ENCODE measurements at regions not wholly inside any gene's neighbourhood (a gene's known extent, or its start where the extent isn't known, plus 50 kb on each side); places are given as distances from the start of the nearest gene placed in this dataset.
"Not testable (repeated sequence)": the region's sequence is repeated elsewhere in the genome, so short reads cannot be mapped to it uniquely, and the experiment has no call there.

GRCh38 chr12:24661657-24662096 is 287.2 kb downstream of the BCAT1 start:
- H3K4me3 ChIP-seq (ENCODE audit: low read depth, low read length): no peak overlapping the region
- DNase-seq (ENCODE audit: low read depth): peak; percentile 78
- TF ChIP-seq CTCF (IDR thresholded peaks at IDR 0.05; ENCODE audit: insufficient read depth, low read length): no peak

- no peak for TF ChIP-seq CTCF (IDR thresholded peaks at IDR 0.05; ENCODE audit: insufficient read depth, low read length)
- DNase-seq (ENCODE audit: low read depth): no peak
- no peak overlapping the region for H3K4me3 ChIP-seq (ENCODE audit: low read depth, low read length)
Observed at GRCh38 chr12:24659016-24659415, 289.9 kb downstream of the BCAT1 start.

- not testable (repeated sequence) for H3K4me3 ChIP-seq (ENCODE audit: low read depth, low read length); DNase-seq (ENCODE audit: low read depth)
Observed at GRCh38 chr12:24654344-24654743, 294.6 kb downstream of the BCAT1 start.

DNA sequence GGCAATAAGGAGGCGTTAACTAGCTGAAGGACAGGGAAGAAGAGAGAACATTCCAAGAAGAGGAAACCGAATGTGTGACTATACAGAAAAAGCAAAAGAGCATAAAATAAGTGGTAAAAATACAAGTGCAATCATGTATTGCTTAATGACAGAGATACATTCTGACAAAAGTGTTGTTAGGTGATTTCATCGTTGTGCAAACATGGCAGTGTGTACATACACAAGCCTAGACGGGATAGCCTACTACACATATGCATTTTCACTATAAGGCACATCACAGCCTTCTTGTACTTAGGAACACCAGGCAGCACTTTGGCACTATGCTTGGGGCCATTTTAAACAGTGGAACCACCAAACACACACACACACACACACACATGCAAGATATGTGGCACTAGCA is 299.3 kb downstream of the BCAT1 start:
- no peak overlapping the region for H3K4me3 ChIP-seq (ENCODE audit: low read depth, low read length)
- TF ChIP-seq CTCF (IDR thresholded peaks at IDR 0.05; ENCODE audit: insufficient read depth, low read length): no peak
- DNase-seq (ENCODE audit: low read depth): no peak

- no peak overlapping the region for H3K4me3 ChIP-seq (ENCODE audit: low read depth, low read length)
- no peak for TF ChIP-seq CTCF (IDR thresholded peaks at IDR 0.05; ENCODE audit: insufficient read depth, low read length)
- DNase-seq (ENCODE audit: low read depth): no peak
Observed at GRCh38 chr12:24649209-24649608, 299.7 kb downstream of the BCAT1 start.

- no peak overlapping the region for H3K4me3 ChIP-seq (ENCODE audit: low read depth, low read length)
- no peak for TF ChIP-seq CTCF (IDR thresholded peaks at IDR 0.05; ENCODE audit: insufficient read depth, low read length)
- no peak for DNase-seq (ENCODE audit: low read depth)
Observed at GRCh38 chr12:24645254-24645653, 303.6 kb downstream of the BCAT1 start.

DNA sequence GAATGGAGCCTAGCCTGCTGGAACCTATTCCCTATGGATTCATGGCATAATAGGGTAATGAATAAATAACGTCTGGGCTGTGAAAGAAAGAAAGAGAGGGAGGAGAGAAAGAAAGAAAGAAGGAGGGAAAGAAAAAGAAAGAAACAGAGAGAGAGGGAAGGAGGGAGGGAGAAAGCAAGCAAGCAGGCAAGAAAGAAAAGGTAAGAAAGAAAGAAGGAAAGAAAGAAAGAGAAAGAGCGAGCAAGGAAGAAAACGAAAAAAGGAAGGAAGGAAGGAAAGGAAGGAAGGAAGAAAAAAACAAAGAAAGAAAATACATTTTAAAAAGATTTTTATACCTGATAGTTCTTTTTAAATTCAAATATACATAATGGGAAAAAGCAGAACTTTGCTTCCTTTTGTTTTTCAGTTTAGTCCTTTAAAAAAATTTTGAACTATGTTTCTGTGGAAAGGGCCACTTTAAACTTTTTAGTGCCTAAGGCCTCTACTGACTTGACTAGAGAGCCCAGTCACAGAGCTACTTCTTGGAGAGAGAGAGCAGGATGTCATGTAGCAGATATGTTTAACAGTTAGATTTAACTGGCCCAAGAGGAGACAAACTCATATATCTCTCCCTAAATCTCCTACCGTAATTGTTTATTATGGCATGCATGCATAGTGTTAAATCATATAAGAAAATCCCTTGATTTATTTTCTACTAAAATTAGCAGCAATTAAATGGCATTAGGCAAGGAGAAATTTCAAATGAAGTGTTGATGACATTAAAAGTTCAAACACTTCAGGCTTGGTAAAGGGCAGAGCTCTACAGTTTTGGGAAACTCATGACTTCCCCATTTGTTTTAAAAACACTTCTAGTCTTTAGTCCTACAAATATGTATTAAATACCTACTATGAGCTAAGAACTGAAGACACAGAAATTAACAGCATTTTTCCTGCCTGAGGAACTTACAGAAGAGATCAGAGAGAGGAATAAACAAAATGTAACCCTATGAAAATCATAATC is 305.5 kb downstream of the BCAT1 start:
- H3K4me3 ChIP-seq (ENCODE audit: low read depth, low read length): no peak overlapping the region
- DNase-seq (ENCODE audit: low read depth): no peak
- TF ChIP-seq CTCF (IDR thresholded peaks at IDR 0.05; ENCODE audit: insufficient read depth, low read length): no peak

All from fibroblast of the aortic adventitia (primary cell).